SK-N-MC (cell line): ENCODE measurements at regions not wholly inside any gene's neighbourhood (a gene's known extent, or its start where the extent isn't known, plus 50 kb on each side); places are given as distances from the start of the nearest gene placed in this dataset.

Source experiments
- EZH2 ChIP-seq: fragments of 200-600 bp; sonication (generic); IDR thresholded peaks from one replicate; pipeline ENCODE4 v1.6.1; 2017; ENCODE audit warnings: antibody characterized with exemption
- POLR2AphosphoS5 ChIP-seq: IDR thresholded peaks from 2 replicates; pipeline ENCODE4 v1.6.1; 2012; ENCODE audit warnings: mild to moderate bottlenecking, low read depth, low read length, borderline replicate concordance

DNA sequence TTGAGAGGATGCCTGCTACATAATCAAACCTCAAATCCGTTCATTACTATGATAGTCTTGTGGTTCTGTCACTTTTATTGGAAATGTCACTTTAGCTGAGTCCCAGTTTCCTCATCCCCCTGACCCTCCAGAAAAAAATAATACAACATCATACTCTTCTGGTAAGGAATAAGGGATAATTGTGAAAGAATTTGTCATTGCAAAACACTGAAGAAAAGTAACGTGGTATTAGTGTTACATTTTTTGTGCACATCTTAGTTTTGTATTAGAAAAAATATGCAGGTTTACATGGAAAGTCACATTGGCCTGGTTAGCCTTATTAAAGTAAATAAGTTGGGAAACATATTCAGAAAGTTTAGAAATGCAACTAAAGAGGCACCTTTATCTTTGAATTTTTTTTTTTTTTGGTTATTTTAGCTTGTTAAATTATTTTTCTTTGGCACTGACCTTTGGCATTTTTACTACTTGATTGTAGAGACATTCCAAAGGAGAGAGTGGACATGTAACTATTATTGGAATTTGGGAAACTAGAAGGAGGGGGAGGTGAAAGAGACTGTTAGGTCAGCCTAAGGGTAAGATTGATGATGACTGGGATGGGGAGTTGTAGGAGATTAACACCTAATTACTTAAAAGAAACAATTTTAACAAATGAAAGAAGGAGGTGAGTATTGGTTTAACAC is 462.2 kb upstream of the RARB start:
- TF ChIP-seq POLR2AphosphoS5, result no peak
- no peak for TF ChIP-seq EZH2
